ENCODE measurements at regions not wholly inside any gene's neighbourhood (a gene's known extent, or its start where the extent isn't known, plus 50 kb on each side); places are given as distances from the start of the nearest gene placed in this dataset.

DNA sequence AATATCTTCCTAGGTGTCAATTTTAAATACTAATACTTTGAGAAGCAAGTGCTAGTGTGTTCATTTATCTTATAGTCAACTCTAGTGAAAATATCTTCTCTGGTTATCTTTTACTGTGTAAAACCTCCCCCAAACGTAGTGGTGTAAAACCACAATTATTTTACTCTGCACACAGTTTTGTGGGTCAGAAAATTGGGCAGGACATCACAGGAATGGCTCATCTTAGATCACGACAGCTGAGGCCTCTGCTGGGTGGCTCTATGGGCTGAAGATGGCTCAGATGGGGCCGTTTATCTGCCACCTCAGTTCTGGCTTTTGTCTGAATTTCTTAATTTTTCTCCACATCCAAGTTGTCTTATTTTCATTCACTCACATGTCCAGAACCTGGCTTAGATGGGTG, 457.2 kb upstream of the ACTBL2 start:
- 37 to 48% (median 45%) methylated on average over 3 of the region's 3 CpGs for WGBS, 3 donors

DNA sequence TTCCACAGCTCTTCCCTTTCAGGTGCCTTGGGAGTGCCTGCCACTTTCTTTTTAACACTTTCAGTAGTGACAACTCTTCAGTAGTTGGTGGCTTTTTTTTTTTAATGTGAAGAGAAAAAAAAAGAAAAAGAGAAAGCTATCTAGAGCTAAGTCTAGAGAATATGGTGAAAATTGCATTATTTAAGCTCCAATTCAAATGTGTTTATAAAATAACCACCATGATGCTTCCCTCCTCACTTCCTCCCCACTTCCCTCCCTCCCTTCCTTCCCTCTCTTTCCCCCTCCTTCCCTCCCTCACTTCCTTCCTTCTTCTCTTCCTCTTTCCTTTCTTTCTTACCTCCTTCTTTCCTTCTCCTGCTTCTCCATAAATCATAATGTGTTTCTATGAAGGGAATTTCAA, 456.7 kb upstream of the ACTBL2 start:
- no peak for TF ChIP-seq POLR2A (IDR thresholded peaks at IDR 0.05)
- TF ChIP-seq, protein P1, sequence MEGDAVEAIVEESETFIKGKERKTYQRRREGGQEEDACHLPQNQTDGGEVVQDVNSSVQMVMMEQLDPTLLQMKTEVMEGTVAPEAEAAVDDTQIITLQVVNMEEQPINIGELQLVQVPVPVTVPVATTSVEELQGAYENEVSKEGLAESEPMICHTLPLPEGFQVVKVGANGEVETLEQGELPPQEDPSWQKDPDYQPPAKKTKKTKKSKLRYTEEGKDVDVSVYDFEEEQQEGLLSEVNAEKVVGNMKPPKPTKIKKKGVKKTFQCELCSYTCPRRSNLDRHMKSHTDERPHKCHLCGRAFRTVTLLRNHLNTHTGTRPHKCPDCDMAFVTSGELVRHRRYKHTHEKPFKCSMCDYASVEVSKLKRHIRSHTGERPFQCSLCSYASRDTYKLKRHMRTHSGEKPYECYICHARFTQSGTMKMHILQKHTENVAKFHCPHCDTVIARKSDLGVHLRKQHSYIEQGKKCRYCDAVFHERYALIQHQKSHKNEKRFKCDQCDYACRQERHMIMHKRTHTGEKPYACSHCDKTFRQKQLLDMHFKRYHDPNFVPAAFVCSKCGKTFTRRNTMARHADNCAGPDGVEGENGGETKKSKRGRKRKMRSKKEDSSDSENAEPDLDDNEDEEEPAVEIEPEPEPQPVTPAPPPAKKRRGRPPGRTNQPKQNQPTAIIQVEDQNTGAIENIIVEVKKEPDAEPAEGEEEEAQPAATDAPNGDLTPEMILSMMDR (IDR thresholded peaks at IDR 0.05) = no peak
- TF ChIP-seq EP300 (IDR thresholded peaks at IDR 0.05) = no peak
- Histone ChIP-seq H3K27me3 (no peaks in the 10 kb centered on the region), H3K4me3 (no peak overlapping the region), H3K36me3 (no peaks in the 10 kb centered on the region), H3K27ac (no peak overlapping the region), H3K4me1 (ENCODE audit: insufficient read depth) (peaks cover 2% of the 10 kb centered on the region), H3K9me3 (no peaks in the 10 kb centered on the region)
- intact Hi-C loops (cut with DNase I) = no loop called here
- DNase-seq = no peak

More for the DNA sequence above, 457.2 kb upstream of the ACTBL2 start:
- Histone ChIP-seq H3K4me3 (no peak overlapping the region), H3K36me3 (no peaks in the 10 kb centered on the region), H3K4me1 (ENCODE audit: insufficient read depth) (peaks cover 2% of the 10 kb centered on the region), H3K27me3 (no peaks in the 10 kb centered on the region), H3K9me3 (no peaks in the 10 kb centered on the region), H3K27ac (no peak overlapping the region)
- intact Hi-C loops (cut with DNase I) = no loop called here
- TF ChIP-seq, protein P1 (IDR thresholded peaks at IDR 0.05) = no peak
- TF ChIP-seq EP300 (IDR thresholded peaks at IDR 0.05) (no peak), POLR2A (IDR thresholded peaks at IDR 0.05) (no peak)
- no peak for DNase-seq

DNA sequence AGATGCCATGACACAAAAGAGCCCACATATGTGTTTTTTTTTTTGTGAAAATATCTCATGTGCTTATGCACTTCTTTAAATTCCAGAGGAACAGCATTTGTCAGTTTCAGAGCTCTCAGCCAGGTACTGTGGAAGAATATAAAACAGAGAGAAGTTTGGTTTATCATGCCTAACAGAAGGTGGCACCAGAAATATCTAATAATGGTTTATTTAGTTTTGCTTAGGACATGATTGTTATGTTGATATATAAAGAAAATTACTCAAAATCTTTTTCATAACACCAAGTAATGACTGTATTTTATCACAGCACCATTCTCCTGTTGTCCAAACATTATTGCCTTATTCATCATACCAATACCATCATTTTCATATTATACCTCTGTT, 455.6 kb upstream of the ACTBL2 start:
- Histone ChIP-seq H3K27ac (no peak overlapping the region), H3K4me1 (ENCODE audit: insufficient read depth) (peaks cover 2% of the 10 kb centered on the region), H3K9me3 (no peaks in the 10 kb centered on the region), H3K27me3 (no peaks in the 10 kb centered on the region), H3K4me3 (no peak overlapping the region), H3K36me3 (no peaks in the 10 kb centered on the region)
- no peak for TF ChIP-seq POLR2A (IDR thresholded peaks at IDR 0.05)
- TF ChIP-seq, protein P1 (IDR thresholded peaks at IDR 0.05) = no peak
- TF ChIP-seq EP300 (IDR thresholded peaks at IDR 0.05) = no peak
- intact Hi-C loops (cut with DNase I) = no loop called here
- no peak for DNase-seq

DNA sequence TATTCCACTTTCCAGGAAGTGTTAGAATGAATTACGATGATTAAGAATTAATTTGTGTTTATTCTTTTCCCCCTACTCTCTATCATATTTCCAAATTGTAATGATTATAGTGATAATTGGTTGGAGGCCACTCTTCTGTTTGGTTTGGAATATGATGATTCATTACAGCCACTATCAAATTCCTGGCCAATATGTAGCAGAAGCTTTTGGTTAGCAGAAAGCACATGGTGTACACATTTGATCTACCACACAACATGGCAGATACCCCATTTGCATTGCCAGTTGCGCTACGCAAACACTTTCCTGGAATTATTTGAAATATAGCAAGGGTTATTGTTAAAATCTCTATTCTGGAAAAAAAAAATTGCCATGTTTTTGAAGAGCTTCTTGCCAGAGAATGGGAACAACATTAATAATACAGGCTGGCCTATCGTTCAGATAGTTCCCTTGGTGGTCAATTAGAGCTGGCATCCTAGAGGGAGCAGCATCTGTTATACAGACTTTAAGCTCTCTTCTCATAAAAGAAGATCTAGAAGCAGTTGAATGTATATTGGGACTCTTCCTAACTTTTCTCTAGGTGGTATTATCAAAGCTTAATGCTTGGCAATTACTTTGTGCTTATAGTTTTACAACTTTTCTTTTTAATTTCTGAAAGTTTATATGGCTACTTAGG, 455.0 kb upstream of the ACTBL2 start:
- Histone ChIP-seq H3K4me1 (ENCODE audit: insufficient read depth) (peaks cover 2% of the 10 kb centered on the region), H3K27ac (no peak overlapping the region), H3K9me3 (no peaks in the 10 kb centered on the region), H3K27me3 (no peaks in the 10 kb centered on the region), H3K36me3 (no peaks in the 10 kb centered on the region), H3K4me3 (no peak overlapping the region)
- 69 to 77% (median 72%) methylated on average over 4 of the region's 4 CpGs for WGBS, 3 donors
- DNase-seq = no peak
- intact Hi-C loops (cut with DNase I) = no loop called here
- TF ChIP-seq POLR2A (IDR thresholded peaks at IDR 0.05) = no peak

DNA sequence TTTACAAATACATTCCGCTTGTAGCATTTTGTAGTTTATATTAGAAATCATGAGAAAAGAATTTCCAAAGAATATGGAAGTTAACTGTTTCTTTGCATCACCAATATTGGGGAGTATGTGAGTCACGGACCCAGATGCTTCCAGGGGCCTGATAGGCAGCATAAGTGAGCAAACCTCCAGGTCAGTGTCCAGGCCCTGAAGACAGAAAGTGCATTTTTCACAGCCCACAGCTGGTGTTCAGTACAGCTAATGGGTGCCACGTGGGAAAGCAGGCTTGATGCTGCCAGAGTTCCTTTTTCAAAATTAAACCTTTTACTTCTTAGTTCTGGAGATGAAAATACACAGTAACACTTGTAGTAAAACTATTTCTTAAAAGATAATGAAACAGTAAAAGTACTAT, 454.4 kb upstream of the ACTBL2 start:
- 9 to 27% (median 17%) methylated on average over 3 of the region's 3 CpGs for WGBS, 3 donors
- DNase-seq = no peak
- no peak overlapping the region for H3K4me3 ChIP-seq
- H3K4me1 ChIP-seq (ENCODE audit: insufficient read depth) = peaks cover 2% of the 10 kb centered on the region
- no peak overlapping the region for H3K27ac ChIP-seq
- no peaks in the 10 kb centered on the region for H3K27me3 ChIP-seq
- intact Hi-C loops (cut with DNase I) = no loop called here
- H3K9me3 ChIP-seq = no peaks in the 10 kb centered on the region
- H3K36me3 ChIP-seq = no peaks in the 10 kb centered on the region
- TF ChIP-seq POLR2A (IDR thresholded peaks at IDR 0.05) (no peak), EP300 (IDR thresholded peaks at IDR 0.05) (no peak)
- TF ChIP-seq, protein P1 (IDR thresholded peaks at IDR 0.05) = no peak

Measured in ovary (tissue), 7 donors.